ENCODE measurements at regions not wholly inside any gene's neighbourhood (a gene's known extent, or its start where the extent isn't known, plus 50 kb on each side); places are given as distances from the start of the nearest gene placed in this dataset.

DNA sequence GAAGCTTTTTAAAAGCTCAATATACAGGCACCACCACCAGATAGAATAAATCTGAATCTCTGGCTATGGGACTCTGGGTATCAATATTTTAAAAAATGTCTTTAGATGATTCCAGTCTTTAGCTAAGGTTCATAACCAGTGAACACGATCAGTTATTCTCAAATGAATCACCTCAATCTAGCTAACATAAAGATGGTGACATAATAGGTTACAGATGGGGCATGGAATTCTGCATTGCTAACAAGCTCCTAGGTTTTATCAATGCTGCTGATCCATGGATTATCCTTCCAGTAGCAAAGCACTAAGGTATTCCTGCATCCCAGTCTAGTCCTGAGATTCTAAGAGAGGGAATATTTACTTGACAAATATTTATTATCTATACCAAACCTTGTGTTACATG lies 415.5 kb upstream of the CDH11 start:
- H3K9ac ChIP-seq (ENCODE audit: low read length), result no peak overlapping the region
- H3K4me1 ChIP-seq (ENCODE audit: control insufficient read depth, low read depth, low read length), result no peaks in the 10 kb centered on the region
- H3K27me3 ChIP-seq (ENCODE audit: control insufficient read depth, insufficient read depth, low read length), result no peaks in the 10 kb centered on the region
- no peaks in the 10 kb centered on the region for H3K9me3 ChIP-seq (ENCODE audit: control insufficient read depth, low read depth, low read length)
- H3K36me3 ChIP-seq (ENCODE audit: control insufficient read depth, low read depth, low read length), result no peaks in the 10 kb centered on the region
- no peak overlapping the region for H3K4me3 ChIP-seq (ENCODE audit: low read length)
- H3K27ac ChIP-seq (ENCODE audit: low read length), result no peak overlapping the region

DNA sequence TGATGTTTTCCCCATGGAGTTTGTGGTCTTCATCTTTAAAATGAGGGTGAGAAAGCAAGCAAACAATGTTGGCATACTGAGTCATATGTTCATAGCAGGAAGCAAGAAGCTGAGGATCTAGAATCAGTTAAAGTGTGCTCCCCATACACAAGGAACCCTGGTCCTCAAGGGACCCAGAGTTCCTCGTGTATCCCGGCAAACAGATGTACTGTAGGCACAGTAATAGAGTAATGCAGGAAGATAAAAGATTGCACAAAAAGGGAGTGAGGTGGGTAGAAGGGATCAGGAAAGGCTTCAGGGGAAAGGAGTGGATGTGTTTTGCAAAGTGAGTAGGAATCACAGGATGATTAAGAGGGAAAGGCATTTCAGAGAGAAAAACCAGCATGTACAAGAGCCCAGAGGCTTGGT lies 412.3 kb upstream of the CDH11 start:
- no peaks in the 10 kb centered on the region for H3K4me1 ChIP-seq (ENCODE audit: control insufficient read depth, low read depth, low read length)
- no peaks in the 10 kb centered on the region for H3K9me3 ChIP-seq (ENCODE audit: control insufficient read depth, low read depth, low read length)
- H3K4me3 ChIP-seq (ENCODE audit: low read length), result no peak overlapping the region
- H3K36me3 ChIP-seq (ENCODE audit: control insufficient read depth, low read depth, low read length), result no peaks in the 10 kb centered on the region
- no peaks in the 10 kb centered on the region for H3K27me3 ChIP-seq (ENCODE audit: control insufficient read depth, insufficient read depth, low read length)
- H3K27ac ChIP-seq (ENCODE audit: low read length), result no peak overlapping the region
- no peak overlapping the region for H3K9ac ChIP-seq (ENCODE audit: low read length)

DNA sequence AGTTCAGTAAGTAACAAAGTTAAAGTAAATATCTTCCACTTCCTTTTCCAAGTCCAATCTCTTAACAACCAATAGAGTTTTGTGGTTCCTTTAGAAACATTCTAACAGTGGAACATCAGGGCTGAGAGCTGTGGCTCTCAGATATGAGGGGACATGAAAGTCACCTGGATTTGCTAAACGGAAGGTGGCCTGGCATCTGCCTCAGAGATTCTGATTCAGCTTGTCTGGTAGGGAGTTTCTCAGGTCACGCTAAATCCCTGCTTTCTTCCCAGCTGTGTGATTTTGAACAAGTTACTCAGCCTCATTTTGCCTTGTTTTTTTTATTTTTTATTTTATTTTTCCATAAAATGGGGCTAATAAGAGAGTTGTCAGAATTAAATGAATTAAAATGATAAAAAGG lies 411.0 kb upstream of the CDH11 start:
- Histone ChIP-seq H3K9ac (ENCODE audit: low read length) (no peak overlapping the region), H3K36me3 (ENCODE audit: control insufficient read depth, low read depth, low read length) (no peaks in the 10 kb centered on the region), H3K4me1 (ENCODE audit: control insufficient read depth, low read depth, low read length) (no peaks in the 10 kb centered on the region)

DNA sequence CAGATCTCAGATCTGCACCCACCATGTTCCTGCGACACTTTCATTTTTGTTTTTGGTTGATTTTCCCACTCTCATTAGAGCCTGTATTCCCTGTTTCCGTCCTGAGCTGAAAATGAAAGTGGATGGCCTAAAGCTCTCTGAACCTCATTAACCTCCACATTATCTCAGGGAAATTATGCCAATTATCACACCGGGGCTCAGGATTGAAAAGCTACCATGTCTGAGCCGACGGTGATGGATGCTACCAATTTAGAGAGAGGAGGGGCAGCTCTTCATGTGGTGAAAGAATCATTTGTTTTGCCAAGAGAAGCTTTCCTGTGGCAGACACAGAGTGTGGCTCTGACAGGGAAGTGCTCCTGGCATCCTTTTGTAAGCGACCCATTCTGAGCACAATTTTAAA lies 410.4 kb upstream of the CDH11 start:
- Histone ChIP-seq H3K9me3 (ENCODE audit: control insufficient read depth, low read depth, low read length) (no peaks in the 10 kb centered on the region), H3K9ac (ENCODE audit: low read length) (no peak overlapping the region), H3K36me3 (ENCODE audit: control insufficient read depth, low read depth, low read length) (no peaks in the 10 kb centered on the region), H3K27ac (ENCODE audit: low read length) (no peak overlapping the region), H3K27me3 (ENCODE audit: control insufficient read depth, insufficient read depth, low read length) (no peaks in the 10 kb centered on the region), H3K4me3 (ENCODE audit: low read length) (no peak overlapping the region), H3K4me1 (ENCODE audit: control insufficient read depth, low read depth, low read length) (no peaks in the 10 kb centered on the region)

More for the DNA sequence above, 411.0 kb upstream of the CDH11 start:
- H3K4me3 ChIP-seq (ENCODE audit: low read length), result no peak overlapping the region
- no peaks in the 10 kb centered on the region for H3K27me3 ChIP-seq (ENCODE audit: control insufficient read depth, insufficient read depth, low read length)
- H3K27ac ChIP-seq (ENCODE audit: low read length), result no peak overlapping the region
- H3K9me3 ChIP-seq (ENCODE audit: control insufficient read depth, low read depth, low read length), result no peaks in the 10 kb centered on the region

DNA sequence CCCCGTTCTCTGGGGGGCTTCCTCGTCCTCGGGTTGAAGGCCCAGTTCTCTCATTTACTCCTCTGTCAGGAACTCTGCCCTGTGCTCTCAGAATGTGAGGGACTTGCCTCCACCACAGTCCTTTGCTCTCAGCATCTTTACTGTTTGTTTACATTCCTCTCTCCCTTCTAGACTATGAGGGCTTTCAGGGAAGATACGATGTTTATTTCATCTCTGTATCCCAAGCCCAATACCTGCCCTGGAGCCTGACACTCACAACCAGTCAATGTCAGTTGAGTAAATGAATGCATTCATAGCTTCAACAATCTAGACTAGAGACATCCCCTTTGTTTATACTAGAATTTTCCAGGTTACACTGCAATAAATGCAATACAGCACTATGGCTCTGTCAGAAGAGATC lies 409.6 kb upstream of the CDH11 start:
- Histone ChIP-seq H3K9ac (ENCODE audit: low read length) (no peak overlapping the region), H3K36me3 (ENCODE audit: control insufficient read depth, low read depth, low read length) (no peaks in the 10 kb centered on the region), H3K4me1 (ENCODE audit: control insufficient read depth, low read depth, low read length) (no peaks in the 10 kb centered on the region), H3K4me3 (ENCODE audit: low read length) (no peak overlapping the region), H3K27me3 (ENCODE audit: control insufficient read depth, insufficient read depth, low read length) (no peaks in the 10 kb centered on the region), H3K9me3 (ENCODE audit: control insufficient read depth, low read depth, low read length) (no peaks in the 10 kb centered on the region), H3K27ac (ENCODE audit: low read length) (no peak overlapping the region)

DNA sequence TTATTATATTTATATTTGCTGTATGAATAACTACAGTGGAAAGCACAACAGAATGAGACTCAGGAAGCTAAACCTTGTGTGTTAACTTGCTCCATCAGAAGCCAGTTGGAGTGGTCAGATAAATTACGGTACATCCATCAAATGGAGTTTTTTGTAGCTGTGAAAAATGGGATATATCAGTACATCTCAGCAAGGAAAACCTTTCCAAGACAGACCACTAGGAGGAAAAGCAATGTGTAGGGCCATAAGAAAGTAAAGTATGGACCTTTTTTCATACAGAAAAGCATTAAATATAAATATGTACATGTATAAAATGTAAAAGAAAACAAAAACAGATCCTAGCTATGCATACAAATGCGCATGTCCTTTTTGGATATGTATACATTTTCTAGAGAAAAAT lies 403.8 kb upstream of the CDH11 start:
- Histone ChIP-seq H3K36me3 (ENCODE audit: control insufficient read depth, low read depth, low read length) (no peaks in the 10 kb centered on the region), H3K27ac (ENCODE audit: low read length) (no peak overlapping the region), H3K27me3 (ENCODE audit: control insufficient read depth, insufficient read depth, low read length) (no peaks in the 10 kb centered on the region), H3K9ac (ENCODE audit: low read length) (no peak overlapping the region), H3K4me1 (ENCODE audit: control insufficient read depth, low read depth, low read length) (peaks cover 33% of the 10 kb centered on the region), H3K9me3 (ENCODE audit: control insufficient read depth, low read depth, low read length) (no peaks in the 10 kb centered on the region), H3K4me3 (ENCODE audit: low read length) (no peak overlapping the region)

DNA sequence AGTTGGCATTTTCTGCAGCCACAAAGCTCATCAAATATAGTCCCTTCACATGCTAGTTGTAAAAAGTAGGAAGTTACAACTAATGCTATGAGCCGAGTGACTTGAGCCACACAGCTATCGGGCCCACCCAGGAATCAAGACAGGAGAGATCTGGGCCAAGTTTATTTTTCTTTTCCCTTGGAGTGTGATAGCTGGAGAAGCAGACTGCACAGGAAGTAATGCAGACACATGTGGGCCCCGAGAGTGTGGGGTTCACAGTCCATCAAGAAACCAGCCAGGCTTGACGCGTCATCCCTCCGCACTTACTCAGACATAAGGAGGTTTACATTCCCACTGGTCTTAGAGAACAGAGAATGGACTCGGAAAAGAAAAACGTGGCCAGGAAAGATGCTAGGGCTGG lies 403.1 kb upstream of the CDH11 start:
- H3K9ac ChIP-seq (ENCODE audit: low read length), result no peak overlapping the region
- H3K27me3 ChIP-seq (ENCODE audit: control insufficient read depth, insufficient read depth, low read length), result no peaks in the 10 kb centered on the region
- H3K4me1 ChIP-seq (ENCODE audit: control insufficient read depth, low read depth, low read length), result peaks cover 40% of the 10 kb centered on the region
- no peak overlapping the region for H3K27ac ChIP-seq (ENCODE audit: low read length)
- no peak overlapping the region for H3K4me3 ChIP-seq (ENCODE audit: low read length)
- no peaks in the 10 kb centered on the region for H3K9me3 ChIP-seq (ENCODE audit: control insufficient read depth, low read depth, low read length)
- H3K36me3 ChIP-seq (ENCODE audit: control insufficient read depth, low read depth, low read length), result no peaks in the 10 kb centered on the region

DNA sequence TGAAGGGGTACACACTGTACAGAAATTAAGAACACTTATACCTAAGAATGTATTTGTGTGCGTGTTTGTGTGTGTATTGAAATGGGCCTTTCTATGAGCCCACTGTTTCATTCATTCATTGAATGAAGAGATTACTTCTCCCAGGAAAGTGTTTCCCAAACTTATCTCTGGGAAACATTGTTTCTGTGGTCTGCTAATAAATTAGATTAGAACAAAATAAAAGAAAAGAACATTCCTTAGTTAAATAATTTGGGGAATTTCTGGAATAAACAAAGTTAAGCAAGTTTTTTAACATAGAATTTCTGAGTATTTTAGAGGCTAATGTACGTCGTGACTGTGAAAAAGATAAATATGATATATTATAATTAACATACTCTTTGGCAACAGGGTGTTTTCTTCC lies 402.4 kb upstream of the CDH11 start:
- no peak overlapping the region for H3K9ac ChIP-seq (ENCODE audit: low read length)
- H3K4me1 ChIP-seq (ENCODE audit: control insufficient read depth, low read depth, low read length), result peaks cover 41% of the 10 kb centered on the region
- H3K27ac ChIP-seq (ENCODE audit: low read length), result no peak overlapping the region
- no peaks in the 10 kb centered on the region for H3K27me3 ChIP-seq (ENCODE audit: control insufficient read depth, insufficient read depth, low read length)
- H3K9me3 ChIP-seq (ENCODE audit: control insufficient read depth, low read depth, low read length), result no peaks in the 10 kb centered on the region
- no peaks in the 10 kb centered on the region for H3K36me3 ChIP-seq (ENCODE audit: control insufficient read depth, low read depth, low read length)
- H3K4me3 ChIP-seq (ENCODE audit: low read length), result no peak overlapping the region

DNA sequence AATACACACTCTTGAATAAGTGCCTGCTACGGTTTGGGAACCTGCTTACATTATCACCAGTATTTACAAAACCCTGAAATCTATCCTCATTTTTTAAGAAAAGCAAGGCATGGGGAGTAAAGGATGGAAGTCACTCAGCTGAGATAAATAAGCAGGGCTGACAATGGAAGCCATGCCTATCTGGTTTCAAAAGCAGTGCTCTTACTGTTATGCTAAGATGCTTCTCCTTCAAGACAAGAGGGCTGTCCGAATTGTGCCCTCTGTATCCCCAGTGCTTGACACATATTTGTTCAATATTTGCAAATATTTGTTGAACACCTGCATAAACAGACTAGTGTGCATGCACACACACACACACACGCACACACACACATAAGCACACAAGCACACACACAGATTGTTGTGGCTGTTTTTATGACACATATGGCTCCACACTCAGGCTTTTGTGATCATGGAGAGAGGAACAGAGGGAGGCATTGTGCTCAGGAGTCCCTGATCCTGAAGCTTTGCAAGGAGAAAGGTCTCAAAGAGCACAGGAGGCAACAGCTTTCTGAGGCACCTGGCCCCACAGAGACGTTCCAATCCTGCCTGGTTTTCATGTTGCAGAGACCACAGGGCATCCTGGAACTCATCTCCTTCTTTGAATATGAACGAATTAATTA lies 401.6 kb upstream of the CDH11 start:
- H3K36me3 ChIP-seq (ENCODE audit: control insufficient read depth, low read depth, low read length), result no peaks in the 10 kb centered on the region
- no peak overlapping the region for H3K27ac ChIP-seq (ENCODE audit: low read length)
- H3K9ac ChIP-seq (ENCODE audit: low read length), result no peak overlapping the region
- no peaks in the 10 kb centered on the region for H3K27me3 ChIP-seq (ENCODE audit: control insufficient read depth, insufficient read depth, low read length)
- peaks cover 41% of the 10 kb centered on the region for H3K4me1 ChIP-seq (ENCODE audit: control insufficient read depth, low read depth, low read length)
- H3K4me3 ChIP-seq (ENCODE audit: low read length), result no peak overlapping the region
- H3K9me3 ChIP-seq (ENCODE audit: control insufficient read depth, low read depth, low read length), result no peaks in the 10 kb centered on the region

DNA sequence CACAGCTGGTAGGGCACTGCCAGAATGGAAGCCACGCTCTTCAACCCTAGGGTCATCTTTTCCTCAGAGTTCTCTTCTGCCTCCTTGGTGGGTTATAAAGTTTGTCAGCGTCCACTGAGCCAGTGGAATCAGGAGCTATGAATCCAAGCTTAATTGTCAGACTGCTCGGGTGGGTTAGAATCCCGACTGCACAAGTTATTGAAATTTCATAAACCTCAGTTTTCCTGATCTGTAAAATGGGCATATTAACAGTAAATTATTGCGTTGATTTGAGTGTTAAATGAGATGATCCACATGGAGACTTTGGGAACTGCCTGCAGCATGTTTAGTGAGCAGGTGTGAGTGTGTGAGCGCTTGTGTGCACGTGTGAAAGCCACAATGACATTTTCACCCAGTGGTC lies 400.5 kb upstream of the CDH11 start:
- Histone ChIP-seq H3K9me3 (ENCODE audit: control insufficient read depth, low read depth, low read length) (no peaks in the 10 kb centered on the region), H3K4me3 (ENCODE audit: low read length) (no peak overlapping the region), H3K27me3 (ENCODE audit: control insufficient read depth, insufficient read depth, low read length) (no peaks in the 10 kb centered on the region), H3K27ac (ENCODE audit: low read length) (no peak overlapping the region), H3K36me3 (ENCODE audit: control insufficient read depth, low read depth, low read length) (no peaks in the 10 kb centered on the region), H3K9ac (ENCODE audit: low read length) (peak overlapping the region; percentile 10), H3K4me1 (ENCODE audit: control insufficient read depth, low read depth, low read length) (peaks cover 41% of the 10 kb centered on the region)

DNA sequence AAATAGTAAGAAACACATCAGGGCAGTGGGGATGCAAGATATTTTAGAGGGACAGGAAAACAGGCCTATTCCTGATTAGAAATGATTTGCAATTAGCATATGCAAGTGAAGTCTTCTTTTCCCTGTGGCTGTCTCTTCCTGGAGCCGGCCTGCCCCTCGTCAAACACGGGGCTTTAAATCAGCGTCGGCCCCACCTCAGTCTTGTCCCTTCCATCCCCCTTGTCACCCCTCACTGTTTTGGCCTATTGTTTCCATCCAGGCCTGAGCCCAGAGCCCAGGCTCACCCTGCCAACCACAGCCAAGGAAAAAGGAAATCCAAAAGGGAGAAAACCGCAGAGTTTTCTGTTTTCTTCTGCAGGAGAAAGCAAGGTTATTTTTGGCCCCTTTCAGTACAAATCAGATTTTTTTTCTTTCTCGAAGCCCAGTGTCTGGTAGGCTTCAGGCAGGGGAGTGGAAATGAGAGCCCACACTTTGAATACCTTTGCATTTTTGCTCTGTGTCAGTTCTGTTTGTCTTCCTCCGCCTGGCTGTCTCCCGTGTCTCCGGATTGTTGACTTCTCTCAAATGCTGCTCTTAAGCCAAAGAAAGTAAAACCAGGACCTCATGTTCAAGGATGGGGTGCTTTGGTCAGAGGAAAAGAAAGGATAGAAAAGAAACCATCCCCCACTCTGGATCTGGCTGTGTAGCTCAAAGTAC lies 399.9 kb upstream of the CDH11 start:
- Histone ChIP-seq H3K4me1 (ENCODE audit: control insufficient read depth, low read depth, low read length) (peaks cover 41% of the 10 kb centered on the region), H3K36me3 (ENCODE audit: control insufficient read depth, low read depth, low read length) (no peaks in the 10 kb centered on the region), H3K9me3 (ENCODE audit: control insufficient read depth, low read depth, low read length) (no peaks in the 10 kb centered on the region), H3K27me3 (ENCODE audit: control insufficient read depth, insufficient read depth, low read length) (no peaks in the 10 kb centered on the region), H3K27ac (ENCODE audit: low read length) (no peak overlapping the region), H3K4me3 (ENCODE audit: low read length) (no peak overlapping the region), H3K9ac (ENCODE audit: low read length) (peak overlapping the region; percentile 10)

DNA sequence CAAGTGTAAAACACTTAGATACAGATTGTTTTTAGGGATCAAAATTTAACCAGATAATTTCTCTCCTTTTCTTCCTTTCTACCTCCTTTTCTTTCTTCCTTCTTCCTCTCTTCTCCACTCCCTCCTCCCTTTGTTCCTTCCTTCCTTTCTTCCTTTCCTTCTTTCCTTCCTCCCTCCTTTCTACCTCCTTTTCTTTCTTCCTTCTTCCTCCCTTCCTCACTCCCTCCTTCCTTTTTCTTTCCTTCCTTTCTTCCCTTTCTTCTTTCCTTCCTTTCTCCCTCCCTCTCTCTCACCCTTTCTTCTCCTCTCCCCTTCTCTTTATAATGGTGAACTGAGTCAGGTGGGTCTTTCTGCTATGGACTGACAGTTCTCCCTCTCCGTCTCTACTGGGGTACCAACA lies 397.5 kb upstream of the CDH11 start:
- H3K36me3 ChIP-seq (ENCODE audit: control insufficient read depth, low read depth, low read length), result no peaks in the 10 kb centered on the region
- H3K27me3 ChIP-seq (ENCODE audit: control insufficient read depth, insufficient read depth, low read length), result no peaks in the 10 kb centered on the region
- no peak overlapping the region for H3K27ac ChIP-seq (ENCODE audit: low read length)
- peaks cover 41% of the 10 kb centered on the region for H3K4me1 ChIP-seq (ENCODE audit: control insufficient read depth, low read depth, low read length)
- no peak overlapping the region for H3K4me3 ChIP-seq (ENCODE audit: low read length)
- no peak overlapping the region for H3K9ac ChIP-seq (ENCODE audit: low read length)
- no peaks in the 10 kb centered on the region for H3K9me3 ChIP-seq (ENCODE audit: control insufficient read depth, low read depth, low read length)
